ENCODE measurements at regions not wholly inside any gene's neighbourhood (a gene's known extent, or its start where the extent isn't known, plus 50 kb on each side); places are given as distances from the start of the nearest gene placed in this dataset.

DNA sequence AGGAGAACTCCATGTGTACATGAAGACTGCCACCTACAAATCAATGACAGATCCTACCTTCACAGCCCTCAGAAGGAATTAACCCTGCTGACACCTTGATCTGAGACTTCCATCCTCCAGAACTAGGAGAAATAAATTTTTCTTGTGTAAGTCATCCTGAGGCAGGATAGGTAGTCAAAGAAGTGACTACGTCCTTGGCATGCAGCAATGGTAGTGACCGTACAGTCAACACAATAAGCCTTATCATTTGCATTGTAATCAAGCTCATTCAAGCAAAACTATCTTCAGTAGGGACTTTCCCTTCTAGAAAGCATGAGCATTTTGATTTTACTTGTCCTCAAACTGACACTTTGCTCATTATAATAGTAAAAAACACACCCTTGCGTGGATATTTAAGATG is 64.0 kb upstream of the KCNK1 start:
- intact Hi-C loops (cut with DNase I): no loop called here

DNA sequence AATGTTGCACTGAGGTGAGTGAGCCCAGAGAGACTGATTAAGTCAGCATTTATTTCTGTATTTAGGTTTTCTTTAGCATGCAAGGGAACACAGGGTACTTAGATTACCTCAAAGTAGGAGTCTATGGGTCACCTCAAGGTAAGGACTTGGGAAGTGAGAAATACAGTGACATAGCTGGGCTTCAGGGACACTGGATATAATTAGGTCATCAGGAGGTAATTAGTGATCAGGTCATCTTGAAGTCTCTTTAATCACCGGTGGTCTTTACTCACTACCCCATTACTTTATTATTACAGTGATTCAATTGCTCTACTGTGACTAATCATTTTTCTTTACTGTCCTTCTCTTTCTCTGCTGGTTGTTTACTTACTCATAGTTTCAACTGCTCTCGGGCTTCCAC is 59.9 kb upstream of the KCNK1 start:
- WGBS (ENCODE audit: insufficient coverage, low coverage, low lambda C conversion rate, missing lambda C conversion rate): 47% methylated on average over 2 of the region's 2 CpGs
- ATAC-seq: no peak
- no peaks in the 10 kb centered on the region for H3K27me3 ChIP-seq
- H3K4me1 ChIP-seq: no peaks in the 10 kb centered on the region
- H3K9me3 ChIP-seq: no peaks in the 10 kb centered on the region
- H3K4me3 ChIP-seq: no peak overlapping the region
- no peak for DNase-seq
- no peaks in the 10 kb centered on the region for H3K36me3 ChIP-seq
- TF ChIP-seq POLR2A (IDR thresholded peaks at IDR 0.05): no peak
- TF ChIP-seq, protein P1, sequence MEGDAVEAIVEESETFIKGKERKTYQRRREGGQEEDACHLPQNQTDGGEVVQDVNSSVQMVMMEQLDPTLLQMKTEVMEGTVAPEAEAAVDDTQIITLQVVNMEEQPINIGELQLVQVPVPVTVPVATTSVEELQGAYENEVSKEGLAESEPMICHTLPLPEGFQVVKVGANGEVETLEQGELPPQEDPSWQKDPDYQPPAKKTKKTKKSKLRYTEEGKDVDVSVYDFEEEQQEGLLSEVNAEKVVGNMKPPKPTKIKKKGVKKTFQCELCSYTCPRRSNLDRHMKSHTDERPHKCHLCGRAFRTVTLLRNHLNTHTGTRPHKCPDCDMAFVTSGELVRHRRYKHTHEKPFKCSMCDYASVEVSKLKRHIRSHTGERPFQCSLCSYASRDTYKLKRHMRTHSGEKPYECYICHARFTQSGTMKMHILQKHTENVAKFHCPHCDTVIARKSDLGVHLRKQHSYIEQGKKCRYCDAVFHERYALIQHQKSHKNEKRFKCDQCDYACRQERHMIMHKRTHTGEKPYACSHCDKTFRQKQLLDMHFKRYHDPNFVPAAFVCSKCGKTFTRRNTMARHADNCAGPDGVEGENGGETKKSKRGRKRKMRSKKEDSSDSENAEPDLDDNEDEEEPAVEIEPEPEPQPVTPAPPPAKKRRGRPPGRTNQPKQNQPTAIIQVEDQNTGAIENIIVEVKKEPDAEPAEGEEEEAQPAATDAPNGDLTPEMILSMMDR (IDR thresholded peaks at IDR 0.05): no peak
- no peak overlapping the region for H3K27ac ChIP-seq
- intact Hi-C loops (cut with DNase I): no loop called here

More for the DNA sequence above, 64.0 kb upstream of the KCNK1 start:
- ATAC-seq (no peak), DNase-seq (no peak)
- Histone ChIP-seq H3K36me3 (no peaks in the 10 kb centered on the region), H3K4me1 (no peaks in the 10 kb centered on the region), H3K27me3 (no peaks in the 10 kb centered on the region), H3K27ac (no peak overlapping the region), H3K4me3 (no peak overlapping the region), H3K9me3 (no peaks in the 10 kb centered on the region)
- TF ChIP-seq POLR2A (IDR thresholded peaks at IDR 0.05): no peak
- TF ChIP-seq, protein P1 (IDR thresholded peaks at IDR 0.05): no peak
- WGBS (ENCODE audit: insufficient coverage, low coverage, low lambda C conversion rate, missing lambda C conversion rate): 63% methylated on average over 3 of the region's 3 CpGs

DNA sequence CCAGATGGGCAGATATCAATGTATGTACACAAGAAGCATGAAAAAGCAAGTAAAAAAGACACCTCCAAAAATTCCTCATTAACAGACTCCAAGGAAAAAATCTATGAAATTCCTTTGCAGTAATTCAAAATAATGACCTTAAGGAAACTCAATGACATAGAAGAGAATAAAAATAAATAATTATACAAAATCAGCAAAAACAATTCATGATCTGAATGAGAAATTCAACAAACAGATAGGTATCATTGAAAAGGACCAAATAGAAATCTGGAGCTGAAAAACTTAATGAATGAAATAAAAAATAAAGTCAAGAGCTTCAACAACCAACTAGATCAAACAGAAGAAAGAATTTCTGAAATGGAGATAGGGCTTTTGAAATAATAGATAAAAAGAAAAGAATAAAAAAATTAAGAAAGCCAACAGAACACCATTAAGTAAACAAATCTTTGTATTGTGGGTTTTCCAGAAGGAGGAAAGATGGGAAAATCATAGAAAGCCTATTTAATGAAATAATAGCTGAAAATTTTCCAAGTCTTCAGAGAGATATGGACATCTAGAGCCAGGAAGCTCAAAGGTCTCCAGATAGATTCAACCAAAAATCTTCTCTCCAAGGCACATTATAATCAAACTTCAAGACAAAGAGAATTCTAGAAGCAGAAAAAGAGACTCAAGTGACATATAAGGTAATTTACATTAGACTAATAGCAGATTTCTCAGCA is 52.0 kb upstream of the KCNK1 start:
- Histone ChIP-seq H3K36me3 (no peaks in the 10 kb centered on the region), H3K4me1 (no peaks in the 10 kb centered on the region), H3K27ac (no peak overlapping the region), H3K27me3 (no peaks in the 10 kb centered on the region), H3K4me3 (no peak overlapping the region), H3K9me3 (peaks cover 0 to 8% (median 0%) of the 10 kb centered on the region in 4 donors)
- ATAC-seq (no peak), DNase-seq (no peak)
- TF ChIP-seq POLR2A (IDR thresholded peaks at IDR 0.05): no peak
- TF ChIP-seq, protein P1 (IDR thresholded peaks at IDR 0.05): no peak
- intact Hi-C loops (cut with DNase I): no loop called here

Small RNA genes lying in the stretch of these regions (small RNA-seq; reads per million reads assigned to genes)
- gene RNU4-77P: 0 reads per million in 2 experiments
